Stimulated activated CD4-positive, alpha-beta T cell treated with anti-CD3 and anti-CD28 coated beads, Interleukin-4, amount 100 ng/mL, for 24 hours (primary cell): ENCODE measurements at regions not wholly inside any gene's neighbourhood (a gene's known extent, or its start where the extent isn't known, plus 50 kb on each side); places are given as distances from the start of the nearest gene placed in this dataset.

Experiments
- DNase-seq: peaks from one replicate; pipeline ENCODE4 v3.0.0-alpha.2; 2020

GRCh38 chr2:58553522-58553921 is 312.4 kb upstream of the FANCL start:
- no peak for DNase-seq

- no peak for DNase-seq
These were observed 304.5 kb upstream of the FANCL start for GRCh38 chr2:58545300-58546280.

GRCh38 chr2:58543442-58543841 is 302.3 kb upstream of the FANCL start:
- DNase-seq: no peak

GRCh38 chr2:58541511-58541910 is 300.4 kb upstream of the FANCL start:
- no peak for DNase-seq

GRCh38 chr2:58540681-58541080 is 299.6 kb upstream of the FANCL start:
- no peak for DNase-seq

- no peak for DNase-seq
These were observed 298.8 kb upstream of the FANCL start for GRCh38 chr2:58539973-58540372.

GRCh38 chr2:58535990-58536389 is 294.9 kb upstream of the FANCL start:
- no peak for DNase-seq

GRCh38 chr2:58535182-58535581 is 294.1 kb upstream of the FANCL start:
- DNase-seq: no peak

GRCh38 chr2:58533376-58533775 is 292.3 kb upstream of the FANCL start:
- no peak for DNase-seq

GRCh38 chr2:58532641-58533040 is 291.5 kb upstream of the FANCL start:
- DNase-seq: no peak

- DNase-seq: no peak
These were observed 286.5 kb upstream of the FANCL start for GRCh38 chr2:58527647-58528046.

GRCh38 chr2:58521803-58522554 is 280.9 kb upstream of the FANCL start:
- no peak for DNase-seq

GRCh38 chr2:58520903-58521302 is 279.8 kb upstream of the FANCL start:
- DNase-seq: no peak

- DNase-seq: no peak
These were observed 276.8 kb upstream of the FANCL start for GRCh38 chr2:58517881-58518280.

- DNase-seq: no peak
These were observed 275.6 kb upstream of the FANCL start for GRCh38 chr2:58516695-58517094.

- no peak for DNase-seq
These were observed 274.9 kb upstream of the FANCL start for GRCh38 chr2:58515827-58516573.

GRCh38 chr2:58514252-58514651 is 273.1 kb upstream of the FANCL start:
- DNase-seq: no peak

- DNase-seq: no peak
These were observed 271.8 kb upstream of the FANCL start for GRCh38 chr2:58512878-58513277.

GRCh38 chr2:58508006-58508405 is 266.9 kb upstream of the FANCL start:
- no peak for DNase-seq

GRCh38 chr2:58503918-58504317 is 262.8 kb upstream of the FANCL start:
- no peak for DNase-seq

GRCh38 chr2:58502931-58503330 is 261.8 kb upstream of the FANCL start:
- DNase-seq: no peak

GRCh38 chr2:58501371-58502160 is 260.4 kb upstream of the FANCL start:
- no peak for DNase-seq
